GM18508 (cell line): ENCODE measurements at regions not wholly inside any gene's neighbourhood (a gene's known extent, or its start where the extent isn't known, plus 50 kb on each side); places are given as distances from the start of the nearest gene placed in this dataset.
A peak's percentile ranks its signal among the peaks of the same experiment; 100 is the strongest.
"Not testable (repeated sequence)": the region's sequence is repeated elsewhere in the genome, so short reads cannot be mapped to it uniquely, and the experiment has no call there.

Source experiments
- ATAC-seq: cut with Tn5 transposase; IDR thresholded peaks from one replicate; pipeline ENCODE4 v1.9.1; 2021; ENCODE audit warnings: moderate number of reproducible peaks; ENCODE audit not compliant: insufficient read depth, unreplicated experiment

DNA sequence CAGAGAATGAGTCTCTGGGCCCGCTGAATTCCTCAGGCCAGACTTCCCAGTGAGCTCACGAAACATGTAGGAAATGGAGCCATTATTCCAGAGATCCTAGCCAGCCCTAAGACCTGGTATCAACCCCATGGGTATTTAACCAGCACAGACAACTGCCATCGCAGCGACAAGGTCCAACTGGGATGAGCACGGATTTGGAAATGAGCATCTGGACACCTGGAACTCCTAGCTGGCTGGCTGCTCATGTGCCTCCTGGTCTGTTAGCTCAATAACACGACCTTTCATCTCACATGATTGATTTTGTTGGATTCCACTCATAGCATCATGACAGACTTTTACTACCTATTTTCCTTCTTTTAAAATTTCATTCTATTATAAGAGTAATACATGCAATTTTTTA is 51.0 kb downstream of the POU3F3 start:
- no peak for ATAC-seq

DNA sequence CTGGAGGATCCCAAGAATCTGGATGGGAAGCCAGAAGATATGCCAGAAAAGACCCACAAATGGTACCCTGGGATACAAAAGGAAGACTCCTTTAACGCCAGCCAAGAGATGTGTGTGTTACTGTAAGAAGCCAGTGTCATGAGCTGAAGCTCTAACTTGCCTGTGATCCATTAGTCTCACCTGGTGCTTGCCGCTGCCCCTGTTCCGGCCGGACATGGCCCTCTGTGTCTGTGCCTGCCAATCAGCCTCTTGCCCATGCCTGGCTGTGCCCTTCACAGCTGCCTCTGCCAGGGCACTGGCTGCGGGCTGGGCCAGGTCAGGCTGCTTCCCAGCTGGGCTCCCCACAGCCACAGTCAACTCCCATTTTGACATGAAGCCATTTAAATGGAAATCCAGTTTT is 55.4 kb downstream of the POU3F3 start:
- no peak for ATAC-seq

- ATAC-seq: no peak
These were observed 60.6 kb downstream of the POU3F3 start for GRCh38 chr2:104914509-104914908.

- ATAC-seq: no peak
These were observed 61.3 kb downstream of the POU3F3 start for GRCh38 chr2:104915107-104915793.

DNA sequence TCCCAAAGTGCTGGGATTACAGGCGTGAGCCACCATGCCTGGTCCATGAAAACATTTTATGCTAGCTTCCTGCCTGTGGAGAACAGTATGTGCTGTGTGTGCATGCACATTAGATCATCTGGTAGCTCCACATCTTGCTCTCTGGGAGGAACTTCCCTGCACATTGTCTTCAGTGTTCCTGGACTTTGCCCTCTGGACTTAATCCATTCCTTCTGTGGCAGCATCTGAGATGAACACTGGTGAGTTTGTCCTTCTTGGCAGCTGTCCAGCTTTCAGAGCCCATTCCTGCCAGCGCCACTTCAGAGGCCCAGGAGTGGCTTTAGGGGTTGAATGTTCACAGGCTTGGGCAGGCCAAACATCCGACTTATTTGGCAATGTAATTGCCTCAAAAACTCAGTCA is 65.2 kb downstream of the POU3F3 start:
- ATAC-seq: no peak

DNA sequence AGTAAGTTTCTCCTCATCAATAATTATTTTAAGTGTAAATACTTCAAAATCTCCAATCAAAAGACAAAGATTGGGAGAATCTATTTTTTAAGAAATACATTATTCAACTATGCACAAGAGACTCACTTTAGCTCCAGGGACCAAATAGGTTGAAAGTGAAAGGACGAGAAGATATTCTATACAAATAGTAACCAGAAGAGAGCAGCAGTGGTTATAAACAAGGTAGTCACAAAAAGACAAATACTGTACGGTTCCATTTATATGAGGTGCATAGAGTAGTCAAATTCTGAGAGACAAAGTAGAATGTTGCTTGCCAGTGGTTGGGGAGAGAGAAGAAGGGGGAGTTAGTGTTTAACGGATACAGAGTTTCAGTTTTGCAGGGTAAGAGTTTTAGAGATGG is 69.8 kb downstream of the POU3F3 start:
- no peak for ATAC-seq

GRCh38 chr2:104929663-104930062 is 75.7 kb downstream of the POU3F3 start:
- ATAC-seq: no peak

DNA sequence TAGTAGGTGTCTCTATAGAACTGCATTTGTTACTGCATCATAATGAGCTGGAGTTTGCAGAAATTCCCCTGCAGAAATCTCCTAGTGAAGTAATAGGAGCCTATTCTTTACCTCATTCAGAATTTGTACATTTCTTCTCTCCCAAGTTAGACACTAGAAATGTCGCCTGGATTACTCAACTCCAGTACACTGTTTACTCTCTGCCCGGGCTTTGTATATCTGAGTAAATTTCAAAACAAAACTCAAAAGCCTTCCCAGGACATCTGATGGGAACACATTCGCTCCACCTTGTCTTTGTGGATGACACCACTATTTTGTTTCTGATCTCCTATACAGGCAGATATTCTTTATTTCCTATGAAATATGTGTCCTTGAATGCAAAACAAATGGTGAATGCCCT is 76.8 kb downstream of the POU3F3 start:
- ATAC-seq: no peak

- ATAC-seq: no peak
These were observed 78.3 kb downstream of the POU3F3 start for GRCh38 chr2:104932243-104932642.

DNA sequence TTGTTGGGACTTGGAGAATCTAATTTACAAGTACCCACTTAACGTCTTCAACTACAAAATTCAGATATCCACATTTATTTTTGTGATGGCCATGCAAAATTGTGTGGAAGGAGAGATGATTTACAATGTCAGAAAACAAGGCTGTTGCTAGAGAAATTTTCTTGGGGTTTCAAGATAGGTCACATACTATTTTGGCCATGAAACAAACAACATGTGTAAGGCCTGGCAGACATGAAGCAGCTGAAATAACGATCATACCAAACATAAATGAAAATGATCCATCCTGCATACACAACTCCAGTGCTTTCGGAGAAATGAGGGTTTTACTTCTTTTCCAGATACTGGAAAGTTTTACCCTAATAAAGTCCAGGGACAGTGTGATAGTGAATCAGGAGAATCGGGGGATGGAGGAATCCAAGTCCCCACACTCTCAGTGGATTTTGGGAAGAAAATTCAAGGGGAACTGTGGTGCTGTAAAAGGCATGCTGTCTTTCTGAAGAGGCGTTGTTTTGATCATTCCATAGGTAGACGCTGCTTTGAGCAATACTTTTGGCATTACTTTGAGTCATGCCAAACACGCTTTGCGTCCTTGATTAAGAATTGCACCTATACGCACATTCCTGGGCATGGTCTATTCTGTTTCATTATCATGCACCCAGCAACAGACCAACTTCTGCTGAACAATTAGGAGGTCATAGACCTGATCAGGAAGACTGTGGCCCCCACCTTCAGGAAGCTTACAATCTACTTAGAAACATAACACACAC is 79.4 kb downstream of the POU3F3 start:
- ATAC-seq: no peak

DNA sequence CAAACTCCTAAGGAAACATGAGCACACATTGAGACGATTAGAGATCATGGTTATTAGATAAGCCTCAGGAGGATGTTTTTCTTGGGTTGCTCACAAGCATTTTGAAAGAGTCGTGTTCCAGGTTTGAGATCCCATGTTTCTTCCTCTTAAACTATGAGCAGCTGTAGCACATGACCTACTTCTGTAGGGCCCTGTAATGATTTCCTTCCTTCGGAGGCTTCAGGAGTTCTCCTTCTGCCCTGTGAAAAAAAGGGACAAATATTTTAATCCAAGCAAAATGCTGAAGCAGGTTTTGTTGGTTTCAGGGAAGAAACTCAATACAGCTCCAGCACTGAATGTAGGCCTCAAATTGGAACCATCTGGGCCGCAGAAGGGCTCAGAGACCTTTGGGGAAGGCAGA is 82.6 kb downstream of the POU3F3 start:
- no peak for ATAC-seq

DNA sequence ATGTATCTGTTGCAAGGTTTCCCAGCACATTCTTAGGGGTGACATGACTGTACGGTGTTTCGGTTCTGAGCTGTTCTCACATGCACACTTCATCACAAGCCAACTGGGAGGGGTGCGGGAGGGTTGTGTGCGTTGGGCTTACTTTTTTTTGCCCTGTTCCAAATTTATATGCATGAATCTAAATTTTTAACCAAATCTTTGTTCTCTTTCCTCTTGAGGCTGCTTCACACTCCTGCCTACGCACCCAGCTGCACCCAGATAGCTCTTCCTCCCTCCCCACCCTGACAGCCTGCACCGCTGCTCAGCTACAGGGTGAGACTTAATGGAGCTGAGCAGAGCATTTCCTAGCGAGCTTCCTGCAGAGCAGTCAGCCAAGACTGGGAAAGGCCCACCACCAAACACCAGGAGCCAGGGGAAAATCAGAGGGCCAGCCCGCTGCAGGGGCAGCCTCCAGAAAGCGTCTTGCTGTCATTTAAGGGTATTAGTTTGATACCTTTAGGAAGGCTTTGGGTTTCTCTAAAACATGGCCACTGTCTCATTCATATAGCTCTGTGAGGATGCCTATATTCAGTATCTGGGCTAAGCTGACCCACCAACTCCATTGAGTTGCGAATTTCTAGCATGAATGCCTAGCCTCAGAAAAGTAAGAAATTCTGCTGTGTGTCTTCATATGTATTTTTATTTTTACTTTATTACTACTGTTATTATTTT is 84.5 kb downstream of the POU3F3 start:
- peak; percentile 89 for ATAC-seq

GRCh38 chr2:104939570-104940217 is 85.8 kb downstream of the POU3F3 start:
- ATAC-seq: no peak

GRCh38 chr2:104944495-104944894 is 90.6 kb downstream of the POU3F3 start:
- no peak for ATAC-seq

- ATAC-seq: no peak
These were observed 91.2 kb downstream of the POU3F3 start for GRCh38 chr2:104945121-104945520.

DNA sequence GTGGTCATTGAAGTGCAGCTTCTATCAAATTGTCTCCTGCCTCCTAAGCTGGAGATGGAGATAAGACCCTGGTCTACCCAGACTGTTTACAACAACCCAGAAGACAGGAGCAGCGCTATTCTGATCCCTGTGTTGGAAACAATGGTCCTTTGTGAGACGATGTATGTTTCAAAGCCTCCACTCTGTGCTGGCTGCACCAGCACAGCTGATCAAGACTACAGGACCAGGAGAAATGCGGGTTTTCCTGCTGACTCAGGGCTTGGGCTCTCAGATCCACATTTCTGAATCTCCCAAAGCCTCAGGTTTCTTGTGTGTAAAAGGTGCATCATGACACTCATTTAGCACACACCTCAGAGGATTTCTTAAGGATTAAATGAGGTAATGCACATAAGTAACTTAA is 92.0 kb downstream of the POU3F3 start:
- no peak for ATAC-seq

DNA sequence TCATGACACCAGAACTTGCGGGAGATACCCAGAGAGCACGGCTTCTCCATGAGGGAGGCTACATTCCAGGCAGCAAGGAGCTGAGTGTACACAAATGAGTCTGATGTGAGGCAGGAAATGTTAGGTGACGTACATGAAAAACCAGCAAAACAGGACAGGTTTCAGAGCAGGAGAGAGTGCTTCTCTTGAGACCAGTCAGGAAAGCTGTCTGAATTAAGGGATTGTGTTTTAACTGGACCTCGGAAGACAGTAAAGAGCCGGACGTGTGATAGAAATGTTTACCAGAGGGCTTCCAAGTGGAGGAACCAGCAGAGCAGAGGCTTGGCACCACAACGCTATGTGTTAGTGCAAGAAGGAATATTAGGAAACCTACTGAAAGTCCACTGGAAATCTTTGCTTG is 90.4 kb upstream of the MRPS9 start:
- ATAC-seq: not testable (repeated sequence)

DNA sequence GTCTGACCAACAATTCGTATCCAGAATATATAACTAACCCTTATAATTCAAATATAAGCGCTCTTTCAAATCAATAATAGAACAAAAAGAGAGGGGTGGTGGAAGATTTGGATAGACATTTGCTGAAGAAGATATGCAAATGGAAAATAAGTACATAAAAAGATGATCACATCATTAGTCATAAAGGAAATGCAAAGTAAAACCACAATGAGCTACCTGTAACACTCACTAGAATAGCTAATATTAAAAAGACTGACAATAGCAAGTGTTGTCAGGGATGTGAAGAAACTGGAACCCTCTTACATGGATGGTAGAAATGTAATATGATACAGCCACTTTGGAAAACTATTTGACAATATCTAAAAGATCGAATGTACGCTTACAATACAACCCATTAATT is 84.9 kb upstream of the MRPS9 start:
- ATAC-seq: no peak

DNA sequence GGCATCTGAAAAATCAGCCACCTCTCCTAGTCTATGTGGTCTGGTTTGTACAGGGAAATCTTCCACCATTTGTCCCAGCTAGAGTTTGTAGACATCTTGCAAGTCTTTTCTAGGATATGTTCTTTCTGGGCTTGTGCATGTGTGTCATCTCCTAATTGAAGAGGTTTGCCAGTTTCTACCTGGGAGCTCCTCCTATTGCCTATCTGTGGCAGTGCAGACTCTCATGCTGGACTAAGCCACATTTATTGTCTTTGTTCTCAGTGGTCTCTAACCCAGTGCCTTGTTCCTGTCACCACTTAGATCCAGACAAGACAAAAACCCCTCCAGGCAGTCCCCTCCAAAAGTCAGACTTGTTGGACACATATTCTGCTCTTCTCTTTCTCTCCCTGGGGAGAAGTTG is 72.0 kb upstream of the MRPS9 start:
- no peak for ATAC-seq

DNA sequence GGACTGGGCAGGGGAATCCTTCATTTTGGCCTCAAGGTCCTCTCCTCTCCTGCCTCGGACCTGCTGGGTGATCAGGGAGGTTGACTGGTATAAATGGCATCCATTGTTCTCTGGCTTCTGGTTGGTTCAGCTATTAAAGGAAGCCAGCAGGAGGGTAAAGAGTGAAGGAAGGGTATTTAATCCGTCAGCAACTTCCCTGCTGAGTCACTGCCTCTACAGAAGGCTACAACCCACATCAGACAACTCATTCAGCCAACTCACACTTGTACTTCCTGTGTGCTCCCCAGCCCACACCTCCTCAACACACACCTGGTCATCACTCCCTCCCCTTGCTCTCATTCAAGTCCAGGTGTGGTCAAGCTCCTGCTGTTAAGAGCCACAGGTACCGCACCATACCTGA is 68.3 kb upstream of the MRPS9 start:
- no peak for ATAC-seq

DNA sequence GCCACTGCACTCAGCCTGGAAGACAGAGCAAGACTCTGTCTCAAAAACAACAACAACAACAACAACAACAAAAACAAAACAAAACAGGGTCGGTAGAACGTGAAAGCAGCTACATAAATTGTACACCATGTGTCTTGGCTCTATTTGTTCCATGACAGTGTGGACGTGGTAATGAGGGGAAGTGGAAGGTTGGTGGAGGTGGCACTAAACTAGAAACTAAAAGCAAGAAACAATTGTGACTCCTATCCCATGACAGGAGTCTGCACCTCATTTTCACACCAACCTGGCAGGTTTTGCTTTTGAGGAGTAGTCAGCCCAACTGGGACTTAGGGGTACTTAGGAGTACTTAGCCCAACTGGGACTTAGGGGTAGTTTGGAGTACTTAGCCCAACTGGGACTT is 62.5 kb upstream of the MRPS9 start:
- no peak for ATAC-seq
